HG02642 (cell line): ENCODE measurements at regions not wholly inside any gene's neighbourhood (a gene's known extent, or its start where the extent isn't known, plus 50 kb on each side); places are given as distances from the start of the nearest gene placed in this dataset.

Experiments
- ATAC-seq: cut with Tn5 transposase; IDR thresholded peaks from one replicate; pipeline ENCODE4 v1.9.1; 2021; ENCODE audit warnings: mild to moderate bottlenecking; ENCODE audit not compliant: unreplicated experiment, poor library complexity

GRCh38 chr5:4042311-4042710, 446.7 kb downstream of the IRX1 start:
- no peak for ATAC-seq

GRCh38 chr5:4043135-4043534, 447.5 kb downstream of the IRX1 start:
- ATAC-seq = no peak

- no peak for ATAC-seq
These were observed 449.2 kb downstream of the IRX1 start for GRCh38 chr5:4044881-4045280.

- no peak for ATAC-seq
These were observed 452.8 kb downstream of the IRX1 start for GRCh38 chr5:4048398-4048797.

GRCh38 chr5:4050203-4050602, 454.6 kb downstream of the IRX1 start:
- no peak for ATAC-seq

GRCh38 chr5:4053136-4053535, 457.5 kb downstream of the IRX1 start:
- ATAC-seq = no peak

GRCh38 chr5:4054092-4054491, 458.5 kb downstream of the IRX1 start:
- no peak for ATAC-seq

GRCh38 chr5:4058899-4059298, 463.3 kb downstream of the IRX1 start:
- ATAC-seq = no peak

GRCh38 chr5:4065472-4066320, 470.1 kb downstream of the IRX1 start:
- ATAC-seq = no peak

GRCh38 chr5:4068171-4068570, 472.5 kb downstream of the IRX1 start:
- ATAC-seq = no peak

GRCh38 chr5:4078544-4078943, 482.9 kb downstream of the IRX1 start:
- ATAC-seq = no peak

GRCh38 chr5:4079831-4080230, 484.2 kb downstream of the IRX1 start:
- no peak for ATAC-seq

- no peak for ATAC-seq
These were observed 484.7 kb downstream of the IRX1 start for GRCh38 chr5:4080370-4080769.

GRCh38 chr5:4081059-4081458, 485.4 kb downstream of the IRX1 start:
- no peak for ATAC-seq

GRCh38 chr5:4081466-4081865, 485.8 kb downstream of the IRX1 start:
- no peak for ATAC-seq

GRCh38 chr5:4082966-4083564, 487.4 kb downstream of the IRX1 start:
- no peak for ATAC-seq

- no peak for ATAC-seq
These were observed 488.1 kb downstream of the IRX1 start for GRCh38 chr5:4083591-4084337.

GRCh38 chr5:4086081-4086480, 490.4 kb downstream of the IRX1 start:
- ATAC-seq = no peak

- no peak for ATAC-seq
These were observed 491.5 kb downstream of the IRX1 start for GRCh38 chr5:4087110-4087509.

- ATAC-seq = no peak
These were observed 493.5 kb downstream of the IRX1 start for GRCh38 chr5:4089087-4089486.

GRCh38 chr5:4093236-4093635, 497.6 kb downstream of the IRX1 start:
- no peak for ATAC-seq
